Dedifferentiated amniotic fluid mesenchymal stem cell (primary cell): ENCODE measurements at regions not wholly inside any gene's neighbourhood (a gene's known extent, or its start where the extent isn't known, plus 50 kb on each side); places are given as distances from the start of the nearest gene placed in this dataset.

Experiments used
- DNase-seq: peaks from one replicate; pipeline ENCODE4 v3.0.0-alpha.2; 2016; ENCODE audit errors: extremely low spot score

GRCh38 chr1:239785576-239785975 is 306.1 kb upstream of the FMN2 start:
- DNase-seq: no peak

DNA sequence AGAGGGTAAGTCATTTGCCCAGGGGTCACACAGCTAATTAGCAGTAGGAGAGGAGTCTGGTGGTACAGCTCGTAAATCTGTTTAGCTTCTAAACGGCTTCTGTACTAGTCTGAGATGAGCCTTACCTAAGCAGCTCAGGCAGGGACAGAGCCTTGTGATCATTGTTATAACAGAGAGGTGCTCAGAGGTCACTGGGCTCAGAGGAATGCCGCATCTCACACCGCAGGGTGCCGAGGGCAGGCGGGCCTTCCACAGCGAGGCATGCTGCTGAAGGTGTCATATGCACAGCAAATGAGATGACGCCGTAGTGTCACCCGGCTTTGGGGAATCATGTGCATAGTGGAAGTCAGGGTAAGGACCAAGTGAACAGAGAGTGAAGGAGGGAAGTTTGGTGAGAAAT is 305.2 kb upstream of the FMN2 start:
- DNase-seq: no peak

DNA sequence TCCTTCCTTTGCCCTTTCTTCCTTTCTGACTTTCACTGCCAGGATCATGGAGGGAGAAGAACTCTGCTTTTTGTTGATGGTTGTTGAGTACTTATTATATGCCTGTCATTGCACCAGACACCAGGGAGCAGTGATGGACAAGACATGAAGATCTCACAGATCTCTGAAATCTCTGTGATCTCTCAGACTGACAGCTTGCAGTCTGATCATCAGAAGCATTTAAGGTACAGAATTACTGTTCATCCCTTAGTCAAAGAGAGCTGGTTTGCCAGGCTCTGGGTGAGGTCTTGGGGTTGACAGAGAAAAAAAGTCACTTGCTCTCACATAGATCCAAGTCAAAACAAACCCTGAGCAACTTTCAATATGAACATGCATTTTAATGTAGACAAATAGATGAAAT is 299.5 kb upstream of the FMN2 start:
- DNase-seq: no peak

GRCh38 chr1:239795304-239795703 is 296.4 kb upstream of the FMN2 start:
- no peak for DNase-seq

DNA sequence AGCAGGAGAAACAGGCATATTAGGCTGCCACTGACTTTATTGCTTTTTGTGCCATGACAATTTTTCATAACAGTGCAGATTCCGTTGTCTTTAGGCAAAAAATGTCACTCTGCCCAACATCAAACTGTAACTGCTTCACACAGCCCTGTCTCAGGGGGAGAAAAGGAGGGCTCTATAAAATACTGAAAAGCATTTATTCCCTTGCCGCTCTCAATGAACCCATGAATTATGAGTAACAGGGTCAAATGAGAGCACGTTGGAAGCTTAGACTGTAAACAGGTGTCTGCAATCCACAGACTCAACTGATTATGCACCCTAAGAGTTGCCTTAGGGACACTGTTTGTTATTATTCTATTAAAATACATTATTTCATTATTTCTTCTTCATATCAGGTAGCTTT is 292.1 kb upstream of the FMN2 start:
- DNase-seq: no peak

GRCh38 chr1:239800861-239801260 is 290.8 kb upstream of the FMN2 start:
- DNase-seq: no peak

GRCh38 chr1:239802275-239802674 is 289.4 kb upstream of the FMN2 start:
- no peak for DNase-seq

- DNase-seq: no peak
Measured at GRCh38 chr1:239803781-239804180, 287.9 kb upstream of the FMN2 start.

DNA sequence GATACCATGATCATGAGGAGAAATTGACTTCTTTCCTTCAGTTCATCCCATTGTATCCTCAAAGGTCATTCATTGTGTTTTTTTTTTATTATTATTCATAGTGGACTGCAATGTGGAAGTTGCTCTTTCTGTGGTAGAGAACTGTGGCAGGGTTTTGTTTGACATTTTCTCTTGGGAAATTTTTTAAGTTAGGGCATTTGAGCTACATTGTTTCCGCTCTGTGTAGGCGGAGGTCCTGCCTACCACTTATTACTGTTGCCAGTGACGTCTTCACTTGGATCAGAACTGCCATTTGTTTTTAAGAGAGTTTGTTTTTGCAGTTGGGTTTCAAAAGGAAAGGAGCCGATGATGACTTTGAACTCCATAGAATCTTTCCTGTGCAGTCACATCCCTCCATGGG is 287.4 kb upstream of the FMN2 start:
- no peak for DNase-seq

- DNase-seq: no peak
Measured at GRCh38 chr1:239805042-239805441, 286.6 kb upstream of the FMN2 start.

DNA sequence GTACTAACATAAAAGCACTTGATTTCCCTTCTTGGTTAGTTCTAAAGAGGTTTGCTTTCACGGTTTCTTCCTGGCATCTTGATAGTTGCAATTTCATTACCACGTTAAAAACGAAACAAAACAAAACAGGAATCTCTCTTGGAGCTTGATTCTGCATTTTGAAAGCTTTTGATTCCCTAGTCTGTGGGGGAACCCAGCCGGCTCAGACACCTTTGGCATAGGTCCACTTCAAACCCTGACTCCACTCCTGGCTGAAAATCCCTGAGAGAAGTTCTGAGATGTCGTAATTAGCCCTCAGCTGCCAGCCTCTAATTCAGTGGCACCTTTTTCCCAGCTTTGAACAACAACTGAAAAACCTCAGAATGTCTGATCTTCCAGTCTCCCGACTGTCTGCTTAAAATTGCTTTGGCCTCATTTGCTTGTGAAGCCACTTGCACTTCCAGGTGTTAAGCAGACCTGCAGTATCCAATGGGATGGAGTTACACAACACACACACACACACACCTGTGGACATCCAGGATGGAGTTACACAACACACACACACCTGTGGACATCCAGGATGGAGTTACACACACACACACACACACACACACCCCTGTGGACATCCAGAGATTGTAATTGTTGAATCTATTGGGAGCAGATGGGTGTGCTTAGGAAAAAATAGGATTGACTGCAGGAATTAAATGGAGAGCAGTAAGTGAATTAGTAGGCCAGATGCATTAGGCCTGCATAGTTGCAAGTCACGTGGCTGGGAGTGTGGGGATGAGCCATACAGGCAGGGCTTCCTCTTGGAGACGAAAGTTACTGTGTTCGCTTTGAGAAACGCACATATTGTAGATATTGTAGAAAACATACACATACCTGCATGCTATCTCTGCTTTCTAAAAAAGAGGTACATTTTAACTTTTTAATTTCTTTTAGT is 285.6 kb upstream of the FMN2 start:
- DNase-seq: no peak

GRCh38 chr1:239806897-239807296 is 284.8 kb upstream of the FMN2 start:
- no peak for DNase-seq

DNA sequence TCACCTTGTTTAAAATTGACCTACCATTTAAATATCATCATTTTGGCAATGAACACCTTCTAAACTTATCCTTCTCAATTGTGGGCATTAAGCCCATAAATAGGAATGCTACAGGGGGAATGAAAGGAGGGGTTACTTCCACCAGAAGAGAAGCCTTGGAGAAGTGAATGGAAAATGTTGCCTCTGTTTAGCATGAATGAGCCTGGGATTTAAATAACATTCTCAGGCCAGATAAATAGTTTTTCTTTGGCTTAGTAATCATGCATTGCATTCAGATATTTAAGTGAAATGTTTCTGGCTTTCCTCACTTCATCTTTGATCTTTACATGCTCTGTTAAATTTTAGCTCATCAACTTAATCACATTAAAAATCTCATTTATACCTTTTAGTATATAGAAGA is 284.3 kb upstream of the FMN2 start:
- DNase-seq: no peak

DNA sequence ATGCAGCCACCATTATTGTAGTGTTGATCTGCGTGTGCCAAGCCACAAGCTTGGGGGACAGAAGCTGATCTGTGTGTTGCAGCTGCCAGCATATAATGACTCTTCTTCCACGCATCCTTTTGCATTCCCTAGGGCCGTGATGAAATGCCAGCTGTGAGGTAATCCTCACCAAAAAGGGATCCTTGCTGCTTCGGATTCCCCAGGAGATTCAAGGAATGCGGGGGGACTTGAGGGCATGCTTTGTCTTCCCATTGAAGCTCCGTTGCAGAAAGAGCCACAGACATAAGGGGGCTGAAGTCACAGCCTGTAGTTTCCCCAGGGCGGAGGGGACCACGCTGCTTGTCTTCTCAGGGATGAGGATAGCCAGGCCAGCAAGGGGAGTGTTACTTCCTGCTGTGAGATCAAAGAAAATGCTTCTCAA is 281.6 kb upstream of the FMN2 start:
- no peak for DNase-seq

DNA sequence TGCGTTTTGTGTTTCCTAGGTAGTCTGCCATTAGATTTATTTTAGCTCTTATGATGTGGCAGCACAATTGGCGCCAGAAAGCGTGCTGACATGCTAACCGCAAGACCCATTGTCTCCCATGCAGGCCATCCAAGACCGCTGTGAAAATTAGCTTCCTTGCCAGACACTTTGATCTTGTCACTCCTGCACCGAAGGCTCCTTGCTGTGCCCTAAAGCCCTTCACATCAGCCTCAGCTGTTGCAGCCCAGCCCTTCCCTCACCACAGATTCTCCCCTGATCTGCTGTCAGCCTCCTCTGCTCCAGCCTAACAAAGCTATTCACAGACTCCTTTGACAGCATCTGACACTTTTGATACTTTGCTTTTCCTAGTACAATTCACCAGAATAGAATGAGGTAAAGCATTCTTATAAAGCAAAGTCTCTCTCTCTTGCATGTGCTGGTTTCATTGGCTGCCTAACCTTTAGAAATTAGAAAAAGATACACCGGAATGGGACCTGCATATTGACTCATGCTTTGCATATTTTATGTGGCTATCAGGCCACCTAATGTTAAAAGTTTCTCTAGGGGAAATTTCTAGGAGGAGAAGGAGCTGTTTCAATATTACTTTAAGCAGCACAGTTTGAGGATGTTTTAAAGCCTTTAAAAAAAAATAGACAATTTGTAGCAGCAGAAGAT is 280.3 kb upstream of the FMN2 start:
- DNase-seq: no peak

- no peak for DNase-seq
Measured at GRCh38 chr1:239812580-239812979, 279.1 kb upstream of the FMN2 start.

DNA sequence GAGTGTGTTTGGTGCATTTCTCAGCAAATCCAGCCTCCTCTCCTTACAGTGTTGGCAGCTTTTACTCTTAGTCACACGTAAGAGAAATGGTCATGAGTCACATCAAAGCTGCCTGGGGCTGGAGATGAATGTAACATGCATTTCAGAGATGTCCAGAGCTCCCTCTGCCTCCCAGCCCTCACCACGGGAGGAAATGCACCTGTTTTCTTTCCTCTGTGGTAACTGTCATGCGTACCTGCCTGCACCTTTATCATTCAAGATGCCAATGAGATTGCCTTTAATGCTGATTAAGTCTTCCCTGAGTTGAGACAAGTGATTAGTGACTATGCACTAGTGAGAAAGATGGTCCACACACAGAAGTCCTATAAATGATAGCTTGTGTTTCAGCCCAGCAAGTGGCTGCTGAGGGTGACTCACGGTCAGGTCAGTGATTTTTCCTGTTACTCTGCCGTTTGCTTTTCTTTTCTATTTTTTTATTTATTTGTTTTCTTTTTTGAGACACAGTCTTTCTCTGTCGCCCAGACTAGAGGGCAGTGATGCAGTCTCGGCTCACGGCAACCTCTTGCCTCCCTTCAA is 277.3 kb upstream of the FMN2 start:
- peak; percentile 86 for DNase-seq

- no peak for DNase-seq
Measured at GRCh38 chr1:239815074-239815473, 276.6 kb upstream of the FMN2 start.

DNA sequence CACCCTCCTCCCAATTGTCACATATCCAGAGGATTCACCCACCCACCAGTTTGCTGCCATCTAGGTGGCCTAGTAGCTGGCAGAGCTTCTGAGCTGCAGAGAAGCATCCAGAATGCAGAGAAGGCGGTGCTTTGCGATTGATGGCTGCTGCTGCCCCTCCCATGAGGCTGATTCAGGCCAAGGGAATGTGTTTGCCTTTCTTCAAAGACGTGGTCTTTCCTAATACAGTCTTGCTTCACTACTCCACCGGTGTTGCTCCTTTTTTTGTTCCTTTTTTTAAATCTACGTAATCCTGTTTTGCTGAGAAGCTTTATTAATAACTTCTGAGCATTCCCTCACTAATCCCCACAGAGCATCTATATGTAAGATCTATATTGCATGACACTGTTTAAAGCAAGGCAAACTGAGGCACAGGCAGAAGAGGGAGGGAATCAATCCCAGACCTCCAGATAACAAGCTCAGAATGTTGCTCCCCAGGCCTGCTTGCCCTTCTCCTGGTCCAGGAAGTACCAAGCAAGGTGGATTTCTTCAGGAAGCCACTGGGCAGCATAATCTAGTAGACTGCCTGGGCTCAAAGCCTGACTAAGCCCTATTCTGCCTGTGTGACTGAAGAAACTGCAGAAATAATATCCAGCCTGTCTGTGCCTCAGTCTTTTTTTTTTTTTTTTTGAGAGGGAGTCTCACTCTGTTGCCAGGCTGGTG is 275.5 kb upstream of the FMN2 start:
- DNase-seq: peak; percentile 35

DNA sequence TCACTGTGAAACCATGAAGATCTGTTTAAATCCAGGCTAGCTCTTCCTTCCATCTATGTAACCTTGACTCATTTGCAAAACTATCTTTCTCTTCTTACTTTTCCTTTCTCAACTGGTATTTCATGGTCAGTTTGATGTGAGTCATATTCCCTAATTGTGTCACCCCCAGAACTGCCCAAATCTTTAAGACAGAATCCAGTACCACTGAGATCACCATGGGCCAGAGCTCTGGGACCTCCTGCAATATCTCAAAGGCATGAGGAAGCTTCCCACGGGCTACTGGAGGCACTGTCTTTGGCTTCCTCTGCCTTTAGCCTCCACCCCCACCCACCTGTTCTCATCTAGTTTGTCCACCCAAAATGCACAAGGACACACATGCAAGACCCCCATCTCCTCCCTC is 274.4 kb upstream of the FMN2 start:
- no peak for DNase-seq

- DNase-seq: no peak
Measured at GRCh38 chr1:239817801-239818200, 273.9 kb upstream of the FMN2 start.

GRCh38 chr1:239819096-239819495 is 272.6 kb upstream of the FMN2 start:
- no peak for DNase-seq
